ENCODE measurements at regions not wholly inside any gene's neighbourhood (a gene's known extent, or its start where the extent isn't known, plus 50 kb on each side); places are given as distances from the start of the nearest gene placed in this dataset.

- TF ChIP-seq CTCF (IDR thresholded peaks at IDR 0.05) (no peak), ZFX (IDR thresholded peaks at IDR 0.05; ENCODE audit: borderline replicate concordance) (no peak)
Observed at GRCh38 chr6:79422666-79423065, 114.6 kb downstream of the LCA5 start.

Data from 22Rv1 (cell line).